ENCODE measurements at regions not wholly inside any gene's neighbourhood (a gene's known extent, or its start where the extent isn't known, plus 50 kb on each side); places are given as distances from the start of the nearest gene placed in this dataset.

- Histone ChIP-seq H3K27me3 (ENCODE audit: control insufficient read depth in 1 of 2, insufficient read depth in 2 of 2, low read length in 2 of 2) (no peaks in the 10 kb centered on the region; a peak in 1 of 5 replicates), H2AFZ (ENCODE audit: low read length) (no peak overlapping the region), H3K4me1 (ENCODE audit: insufficient read depth, low read length) (peaks cover 7% of the 10 kb centered on the region; the same call in 1 of the 2 replicates), H3K4me2 (ENCODE audit: low read depth, low read length) (no peak overlapping the region), H3K36me3 (replicated peaks in 1 of 2; ENCODE audit: control insufficient read depth in 1 of 2, insufficient read depth in 2 of 2, low read length in 2 of 2) (no peaks in the 10 kb centered on the region), H3K27ac (ENCODE audit: extremely low read length, insufficient read depth, low read length) (no peak overlapping the region), H3K9ac (ENCODE audit: insufficient read depth, low read depth, low read length) (no peak overlapping the region), H3K79me2 (ENCODE audit: insufficient read depth, low read length) (no peaks in the 10 kb centered on the region), H3K9me3 (ENCODE audit: low read length) (no peaks in the 10 kb centered on the region), H4K20me1 (ENCODE audit: insufficient read depth, low read length) (no peaks in the 10 kb centered on the region), H3K4me3 (replicated peaks in 1 of 3; ENCODE audit: insufficient read depth in 1 of 3, low read depth in 2 of 3, low read length in 3 of 3) (no peak overlapping the region)
- 10% methylated on average over 3 of the region's 3 CpGs for WGBS (ENCODE audit: low lambda C conversion rate)
- CTCF ChIA-PET (ENCODE audit: low intra/inter-chr PET ratio, low total read pairs), result no interaction called here
- ATAC-seq (no peak), DNase-seq (ENCODE audit: low spot score) (no peak), FAIRE-seq (no peak)
- no peak for TF ChIP-seq ZNF670 (CRISPR knock-in tag; IDR thresholded peaks at IDR 0.05; ENCODE audit: borderline replicate concordance)
- no peak for TF ChIP-seq TSC22D2 (CRISPR knock-in tag; IDR thresholded peaks at IDR 0.05; ENCODE audit: borderline replicate concordance)
- no peak for TF ChIP-seq RFX3 (CRISPR knock-in tag; IDR thresholded peaks at IDR 0.05)
- no peak for TF ChIP-seq ZC3H13 (CRISPR knock-in tag; IDR thresholded peaks at IDR 0.05)
- TF ChIP-seq MEF2D (CRISPR knock-in tag; IDR thresholded peaks at IDR 0.05), result no peak
- no peak for TF ChIP-seq ZFP62 (CRISPR knock-in tag; IDR thresholded peaks at IDR 0.05)
- no peak for TF ChIP-seq ZC3H4 (CRISPR knock-in tag; IDR thresholded peaks at IDR 0.05; ENCODE audit: borderline replicate concordance)
- no peak for TF ChIP-seq ZNF574 (CRISPR knock-in tag; IDR thresholded peaks at IDR 0.05)
- no peak for TF ChIP-seq DNMT3B (CRISPR knock-in tag; conservative IDR thresholded peaks at IDR 0.05)
- TF ChIP-seq SAFB2 (CRISPR knock-in tag; IDR thresholded peaks at IDR 0.05; ENCODE audit: borderline replicate concordance, low read depth), result no peak
- no peak for TF ChIP-seq ZNF75D (CRISPR knock-in tag; IDR thresholded peaks at IDR 0.05; ENCODE audit: borderline replicate concordance)
- no peak for TF ChIP-seq SPEN (CRISPR knock-in tag; IDR thresholded peaks at IDR 0.05; ENCODE audit: low read depth)
- TF ChIP-seq ZNF879 (CRISPR knock-in tag; IDR thresholded peaks at IDR 0.05), result no peak
- TF ChIP-seq ZNF629 (CRISPR knock-in tag; conservative IDR thresholded peaks at IDR 0.05), result no peak
- TF ChIP-seq ZNF296 (CRISPR knock-in tag; conservative IDR thresholded peaks at IDR 0.05), result no peak
- TF ChIP-seq ZNF550 (CRISPR knock-in tag; IDR thresholded peaks at IDR 0.05; ENCODE audit: borderline replicate concordance), result no peak
- no peak for TF ChIP-seq NFYB (CRISPR knock-in tag; IDR thresholded peaks at IDR 0.05)
- TF ChIP-seq HNRNPL (IDR thresholded peaks at IDR 0.05; ENCODE audit: low read depth, low read length), result no peak
- in situ Hi-C loops (cut with HindIII; ENCODE audit: extremely low pct_ligation_motif_present, low pct_unique_long_range_greater_than_20kb), result no loop called here
- no TSS peak for BruUV-seq (replicated peaks)
- intact Hi-C loops (cut with micrococcal nuclease; ENCODE audit: unreplicated experiment), result no loop called here
- POLR2A ChIA-PET, result no interaction called here
Observed at GRCh38 chr2:19643117-19643518, 258.7 kb downstream of the TTC32 start.

Data from HepG2 (cell line).